PC-3 (cell line): ENCODE measurements at regions not wholly inside any gene's neighbourhood (a gene's known extent, or its start where the extent isn't known, plus 50 kb on each side); places are given as distances from the start of the nearest gene placed in this dataset.

ENCODE experiments used
- ATAC-seq: fragments of 200-7000 bp; cut with Tn5 transposase; 2 replicates; pipeline ENCODE4 v1.9.1; 2020; ENCODE audit warnings: mild to moderate bottlenecking, moderate library complexity
- BruUV-seq: library from RNA; stranded (reverse); fragments of 400-500 nt; replicated peaks from 2 replicates; lab custom pipeline; 2021; lab: Mats Ljungman, UMichigan
- CTCF ChIA-PET: fragments of 300-600 bp; sonication (Branson Sonifier 250); formaldehyde crosslinking; loops from one replicate; lab custom pipeline; 2022; ENCODE audit warnings: antibody characterized with exemption; lab: Charles Lee
- POLR2A ChIA-PET: fragments of 300-600 bp; sonication (Branson Sonifier 250); formaldehyde crosslinking; loops from one replicate; lab custom pipeline; 2022; ENCODE audit warnings: antibody characterized with exemption; ENCODE audit not compliant: unreplicated experiment; lab: Charles Lee
- DNase-seq: peaks from one replicate; pipeline ENCODE4 v3.0.0-alpha.2; 2015
- H2AFZ ChIP-seq: fragments of 300-600 bp; sonication (generic); 2 replicates; pipeline ENCODE4 v1.6.0; 2016; ENCODE audit warnings: antibody characterized with exemption, low read length
- H3F3A ChIP-seq: fragments of 300-600 bp; sonication (generic); one replicate; pipeline ENCODE4 v1.6.0; 2017; ENCODE audit warnings: antibody characterized with exemption, low read length, control low read depth, mild to moderate bottlenecking; ENCODE audit not compliant: unreplicated experiment
- H3K27ac ChIP-seq: fragments of 300-600 bp; sonication (generic); 2 replicates; pipeline ENCODE4 v1.5.1; 2016; ENCODE audit warnings: mild to moderate bottlenecking, low read length
- H3K27me3 ChIP-seq: fragments of 300-600 bp; sonication (generic); 2 replicates; pipeline ENCODE4 v1.6.1; 2016; ENCODE audit warnings: low read length, mixed read lengths
- H3K36me3 ChIP-seq: fragments of 300-600 bp; sonication (generic); 2 replicates; pipeline ENCODE4 v1.6.1; 2016; ENCODE audit warnings: low read depth, mixed run types, low read length, mixed read lengths
- H3K4me1 ChIP-seq: fragments of 300-600 bp; sonication (generic); 2 replicates; pipeline ENCODE4 v1.5.1; 2016; ENCODE audit warnings: low read length; ENCODE audit not compliant: insufficient read depth
- H3K4me2 ChIP-seq: fragments of 300-600 bp; sonication (generic); 2 replicates; pipeline ENCODE4 v1.6.0; 2016; ENCODE audit warnings: low read length
- H3K4me3 ChIP-seq: fragments of 300-600 bp; sonication (generic); 2 replicates; pipeline ENCODE4 v1.5.1; 2016; ENCODE audit warnings: mild to moderate bottlenecking, low read length, mixed read lengths
- H3K79me2 ChIP-seq: fragments of 300-600 bp; sonication (generic); 2 replicates; pipeline ENCODE4 v1.6.1; 2017; ENCODE audit warnings: low read length, mixed read lengths
- H3K9ac ChIP-seq: fragments of 300-600 bp; sonication (generic); 2 replicates; pipeline ENCODE4 v1.6.0; 2016; ENCODE audit warnings: mild to moderate bottlenecking, low read length
- H3K9me2 ChIP-seq: fragments of 300-600 bp; sonication (generic); replicated peaks from 2 replicates; pipeline ENCODE4 v1.6.1; 2016; ENCODE audit warnings: mixed run types, low read length, mixed read lengths
- H3K9me3 ChIP-seq: fragments of 300-600 bp; sonication (generic); 2 replicates; pipeline ENCODE4 v1.6.1; 2016; ENCODE audit warnings: low read length, mixed read lengths
- H4K20me1 ChIP-seq: fragments of 300-600 bp; sonication (generic); 2 replicates; pipeline ENCODE4 v1.6.1; 2016; ENCODE audit warnings: low read length, mixed read lengths
- CTCF ChIP-seq: fragments of 300-600 bp; sonication (generic); conservative IDR thresholded peaks from 2 replicates; pipeline ENCODE4 v1.5.1; 2017; ENCODE audit warnings: antibody characterized with exemption, low read depth, mild to moderate bottlenecking, low read length
- EZH2 ChIP-seq: fragments of 300-600 bp; sonication (generic); IDR thresholded peaks from one replicate; pipeline ENCODE4 v1.6.1; 2017; ENCODE audit warnings: antibody characterized with exemption, mild to moderate bottlenecking, low read length; ENCODE audit not compliant: unreplicated experiment
- EZH2phosphoT487 ChIP-seq: fragments of 300-600 bp; sonication (generic); IDR thresholded peaks from 2 replicates; pipeline ENCODE4 v1.6.1; 2018; ENCODE audit warnings: mild to moderate bottlenecking, antibody characterized with exemption, low read length, borderline replicate concordance
- intact Hi-C: fragments of 100-400 bp; cut with micrococcal nuclease; formaldehyde crosslinking; loops from 2 replicates; pipeline ENCODE4 v1.9.0; 2023

GRCh38 chr14:100445436-100446088 is 122.4 kb downstream of the SLC25A47 start:
- Histone ChIP-seq H3K36me3 (no peaks in the 10 kb centered on the region), H3K9ac (no peak overlapping the region), H3K9me3 (no peaks in the 10 kb centered on the region), H3F3A (no peaks in the 10 kb centered on the region), H3K27me3 (no peaks in the 10 kb centered on the region), H3K79me2 (no peaks in the 10 kb centered on the region), H3K9me2 (no peaks in the 10 kb centered on the region), H3K4me1 (peaks cover 23% of the 10 kb centered on the region), H3K4me2 (no peak overlapping the region), H2AFZ (no peak overlapping the region), H3K4me3 (no peak overlapping the region), H3K27ac (no peak overlapping the region), H4K20me1 (no peaks in the 10 kb centered on the region)
- no peak for TF ChIP-seq CTCF
- no peak for TF ChIP-seq EZH2
- TF ChIP-seq EZH2phosphoT487 = no peak
- intact Hi-C loops = no loop called here
- POLR2A ChIA-PET = no interaction called here
- no TSS peak for BruUV-seq
- CTCF ChIA-PET = no interaction called here
- peak; percentile 19 for DNase-seq
- no peak for ATAC-seq

GRCh38 chr14:100446572-100446971 is 123.4 kb downstream of the SLC25A47 start:
- TF ChIP-seq EZH2phosphoT487 (no peak), CTCF (no peak), EZH2 (no peak)
- H3K27ac ChIP-seq = no peak overlapping the region
- no peaks in the 10 kb centered on the region for H3K27me3 ChIP-seq
- H3K9ac ChIP-seq = no peak overlapping the region
- no peaks in the 10 kb centered on the region for H3F3A ChIP-seq
- H3K9me2 ChIP-seq = no peaks in the 10 kb centered on the region
- H3K4me3 ChIP-seq = no peak overlapping the region
- intact Hi-C loops = no loop called here
- H3K4me1 ChIP-seq = peaks cover 14% of the 10 kb centered on the region
- no peak for ATAC-seq
- POLR2A ChIA-PET = no interaction called here
- H3K4me2 ChIP-seq = no peak overlapping the region
- CTCF ChIA-PET = no interaction called here
- no peaks in the 10 kb centered on the region for H3K9me3 ChIP-seq
- no peak for DNase-seq
- no peaks in the 10 kb centered on the region for H3K79me2 ChIP-seq
- no TSS peak for BruUV-seq
- no peaks in the 10 kb centered on the region for H3K36me3 ChIP-seq
- H2AFZ ChIP-seq = no peak overlapping the region
- no peaks in the 10 kb centered on the region for H4K20me1 ChIP-seq

- Histone ChIP-seq H3K9me2 (no peaks in the 10 kb centered on the region), H4K20me1 (no peaks in the 10 kb centered on the region), H3K27ac (no peak overlapping the region), H3K9me3 (no peaks in the 10 kb centered on the region), H2AFZ (no peak overlapping the region), H3K4me1 (peaks cover 9% of the 10 kb centered on the region), H3K4me2 (no peak overlapping the region), H3K27me3 (no peaks in the 10 kb centered on the region), H3K4me3 (no peak overlapping the region), H3K36me3 (no peaks in the 10 kb centered on the region), H3F3A (no peaks in the 10 kb centered on the region), H3K79me2 (no peaks in the 10 kb centered on the region), H3K9ac (no peak overlapping the region)
- ChIA-PET CTCF (no interaction called here), POLR2A (no interaction called here)
- BruUV-seq = no TSS peak
- no peak for ATAC-seq
- TF ChIP-seq CTCF = no peak
- intact Hi-C loops = no loop called here
- no peak for DNase-seq
Measured at GRCh38 chr14:100448376-100448775, 125.2 kb downstream of the SLC25A47 start.
